Gastrocnemius medialis (tissue), 4 donors: ENCODE measurements at regions not wholly inside any gene's neighbourhood (a gene's known extent, or its start where the extent isn't known, plus 50 kb on each side); places are given as distances from the start of the nearest gene placed in this dataset.
"Not testable (repeated sequence)": the region's sequence is repeated elsewhere in the genome, so short reads cannot be mapped to it uniquely, and the experiment has no call there.

Source experiments
- ATAC-seq, 2 donors: fragments of 150-250 bp; one replicate each; pipeline ENCODE4 v1.9.1; 2016
- DNase-seq, 2 donors: peaks; one replicate each; pipeline ENCODE4 v3.0.0-alpha.2; 2019
- H3K27ac ChIP-seq, 4 donors: fragments of 200-600 bp; sonication (generic); 1 replicate in 1 of 4; 2 replicates in 3 of 4; pipeline ENCODE4 v1.5.1; 2016 to 2018; ENCODE audit warnings: mild to moderate bottlenecking in 2 of 4, moderate library complexity in 1 of 4
- H3K27me3 ChIP-seq, 3 donors: fragments of 200-600 bp; sonication (generic) in 2 of 3; 1 replicate in 1 of 3; 2 replicates in 2 of 3; pipeline versions ENCODE4 v1.5.1 to v1.6.0; 2016 to 2019; ENCODE audit warnings: mild to moderate bottlenecking in 1 of 3, moderate library complexity in 1 of 3
- H3K36me3 ChIP-seq, 2 donors: fragments of 200-600 bp; sonication (generic) in 1 of 2; one replicate each; pipeline ENCODE4 v1.5.1; 2017 to 2018
- H3K4me1 ChIP-seq, 2 donors: fragments of 200-600 bp; sonication (generic) in 1 of 2; one replicate each; pipeline ENCODE4 v1.5.1; 2016 to 2017; ENCODE audit warnings: mild to moderate bottlenecking in 2 of 2
- H3K4me3 ChIP-seq, 4 donors: fragments of 200-600 bp; sonication (generic) in 3 of 4; 1 replicate in 1 of 4; 2 replicates in 3 of 4; pipeline ENCODE4 v1.5.1; 2016 to 2019; ENCODE audit warnings: mild to moderate bottlenecking in 2 of 4
- H3K9me3 ChIP-seq, 3 donors: fragments of 200-600 bp; sonication (generic) in 2 of 3; 1 replicate in 1 of 3; 2 replicates in 2 of 3; pipeline ENCODE4 v1.5.1; 2016 to 2019
- POLR2A ChIP-seq, 2 donors: fragments of 450-650 bp; IDR thresholded peaks; one replicate each; pipeline ENCODE4 v1.6.1; 2017; ENCODE audit warnings: antibody characterized with exemption in 2 of 2, mild to moderate bottlenecking in 2 of 2, moderate library complexity in 2 of 2
- in situ Hi-C, 4 donors: fragments of 200-750 bp; cut with MboI; loops; one replicate each; pipeline versions ENCODE4 v1.15.0 to v1.8.0; 2017; ENCODE audit warnings: low sequenced_read_pairs in 4 of 4
- intact Hi-C: fragments of 100-400 bp; cut with DNase I; formaldehyde crosslinking; loops from one replicate; pipeline ENCODE4 v1.15.1; 2023; ENCODE audit warnings: low total_unique reads
- TF ChIP-seq, protein P1 (sequence below), 5 experiments: fragments of 450-650 bp in 3 of 5; fragments of 200-600 bp in 2 of 5; sonication (generic) in 2 of 5; IDR thresholded peaks in 4 of 5; conservative IDR thresholded peaks in 1 of 5; 1 replicate in 4 of 5; 2 replicates in 1 of 5; pipeline ENCODE4 v1.5.1; 2016 to 2019; ENCODE audit warnings: antibody characterized with exemption in 5 of 5, mild to moderate bottlenecking in 3 of 5, moderate library complexity in 3 of 5

DNA sequence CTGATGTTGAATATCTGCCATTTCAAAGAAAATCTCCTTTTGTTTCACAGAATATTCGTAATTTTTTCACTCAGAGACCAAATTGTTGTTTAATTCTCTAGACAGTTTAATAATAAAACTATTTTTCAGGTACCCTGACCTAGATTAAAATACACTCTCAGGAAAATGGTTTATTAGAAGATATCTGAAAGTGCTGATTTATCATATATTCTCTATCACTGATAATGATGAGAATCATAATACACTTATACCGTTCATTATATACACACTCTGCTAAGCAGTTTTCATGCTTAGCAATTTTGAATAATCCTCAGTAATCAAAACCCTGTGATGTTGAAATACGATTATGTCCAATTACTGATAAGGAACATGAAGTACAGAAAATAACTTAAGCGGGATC, 772.9 kb upstream of the CRIM1 start:
- TF ChIP-seq POLR2A (IDR thresholded peaks at IDR 0.05), result no peak
- TF ChIP-seq, protein P1, sequence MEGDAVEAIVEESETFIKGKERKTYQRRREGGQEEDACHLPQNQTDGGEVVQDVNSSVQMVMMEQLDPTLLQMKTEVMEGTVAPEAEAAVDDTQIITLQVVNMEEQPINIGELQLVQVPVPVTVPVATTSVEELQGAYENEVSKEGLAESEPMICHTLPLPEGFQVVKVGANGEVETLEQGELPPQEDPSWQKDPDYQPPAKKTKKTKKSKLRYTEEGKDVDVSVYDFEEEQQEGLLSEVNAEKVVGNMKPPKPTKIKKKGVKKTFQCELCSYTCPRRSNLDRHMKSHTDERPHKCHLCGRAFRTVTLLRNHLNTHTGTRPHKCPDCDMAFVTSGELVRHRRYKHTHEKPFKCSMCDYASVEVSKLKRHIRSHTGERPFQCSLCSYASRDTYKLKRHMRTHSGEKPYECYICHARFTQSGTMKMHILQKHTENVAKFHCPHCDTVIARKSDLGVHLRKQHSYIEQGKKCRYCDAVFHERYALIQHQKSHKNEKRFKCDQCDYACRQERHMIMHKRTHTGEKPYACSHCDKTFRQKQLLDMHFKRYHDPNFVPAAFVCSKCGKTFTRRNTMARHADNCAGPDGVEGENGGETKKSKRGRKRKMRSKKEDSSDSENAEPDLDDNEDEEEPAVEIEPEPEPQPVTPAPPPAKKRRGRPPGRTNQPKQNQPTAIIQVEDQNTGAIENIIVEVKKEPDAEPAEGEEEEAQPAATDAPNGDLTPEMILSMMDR (IDR thresholded peaks at IDR 0.05 in 4 of 5, conservative IDR thresholded peaks at IDR 0.05 in 1 of 5), result no peak
- H3K9me3 ChIP-seq, result no peaks in the 10 kb centered on the region
- no peaks in the 10 kb centered on the region for H3K36me3 ChIP-seq
- in situ Hi-C loops (no loop called here), intact Hi-C loops (no loop called here)
- no peak overlapping the region for H3K27ac ChIP-seq
- no peaks in the 10 kb centered on the region for H3K27me3 ChIP-seq
- H3K4me3 ChIP-seq, result no peak overlapping the region
- H3K4me1 ChIP-seq, result no peaks in the 10 kb centered on the region
- no peak for ATAC-seq
- DNase-seq, result no peak

DNA sequence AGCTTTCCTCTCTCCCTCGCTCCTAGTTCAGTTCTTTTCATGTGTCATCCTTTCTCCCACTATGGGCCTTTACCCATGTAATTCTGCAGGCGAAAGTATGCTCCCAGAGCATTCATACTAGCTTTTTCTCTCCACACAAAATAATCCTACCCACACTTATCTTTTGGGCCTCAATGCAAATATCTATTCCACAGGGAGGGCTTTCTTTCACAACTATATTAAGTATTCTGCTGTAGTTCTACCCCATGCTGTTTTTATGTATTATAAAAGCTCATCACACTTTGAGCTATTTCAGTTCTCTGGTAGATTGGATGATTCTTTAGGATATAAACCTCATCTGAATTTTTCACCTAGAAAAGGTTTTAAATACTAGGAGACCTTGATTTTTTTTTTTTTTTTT, 774.6 kb upstream of the CRIM1 start:
- Histone ChIP-seq H3K4me1 (no peaks in the 10 kb centered on the region), H3K4me3 (no peak overlapping the region), H3K27me3 (no peaks in the 10 kb centered on the region), H3K36me3 (no peaks in the 10 kb centered on the region), H3K9me3 (no peaks in the 10 kb centered on the region), H3K27ac (no peak overlapping the region)
- ATAC-seq, result no peak
- no peak for DNase-seq
- intact Hi-C loops (no loop called here), in situ Hi-C loops (no loop called here)
- TF ChIP-seq, protein P1 (IDR thresholded peaks at IDR 0.05 in 4 of 5, conservative IDR thresholded peaks at IDR 0.05 in 1 of 5), result no peak
- TF ChIP-seq POLR2A (IDR thresholded peaks at IDR 0.05), result no peak

DNA sequence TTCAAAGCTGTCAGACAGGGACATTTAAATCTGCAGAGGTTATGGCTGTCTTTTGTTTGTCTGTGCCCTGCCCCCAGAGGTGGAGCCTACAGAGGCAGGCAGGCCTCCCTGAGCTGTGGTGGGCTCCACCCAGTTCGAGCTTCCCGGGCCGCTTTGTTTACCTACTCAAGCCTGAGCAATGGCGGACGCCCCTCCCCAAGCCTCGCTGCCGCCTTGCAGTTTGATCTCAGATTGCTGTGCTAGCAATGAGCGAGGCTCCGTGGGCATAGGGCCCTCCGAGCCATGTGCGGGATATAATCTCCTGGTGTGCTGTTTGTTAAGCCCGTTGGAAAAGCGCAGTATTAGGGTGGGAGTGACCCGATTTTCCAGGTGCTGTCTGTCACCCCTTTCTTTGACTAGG, 787.0 kb upstream of the CRIM1 start:
- ATAC-seq, H3K4me1 ChIP-seq, H3K27me3 ChIP-seq, H3K27ac ChIP-seq, intact Hi-C loops, H3K4me3 ChIP-seq, DNase-seq, H3K36me3 ChIP-seq, in situ Hi-C loops, H3K9me3 ChIP-seq: not testable (repeated sequence)

DNA sequence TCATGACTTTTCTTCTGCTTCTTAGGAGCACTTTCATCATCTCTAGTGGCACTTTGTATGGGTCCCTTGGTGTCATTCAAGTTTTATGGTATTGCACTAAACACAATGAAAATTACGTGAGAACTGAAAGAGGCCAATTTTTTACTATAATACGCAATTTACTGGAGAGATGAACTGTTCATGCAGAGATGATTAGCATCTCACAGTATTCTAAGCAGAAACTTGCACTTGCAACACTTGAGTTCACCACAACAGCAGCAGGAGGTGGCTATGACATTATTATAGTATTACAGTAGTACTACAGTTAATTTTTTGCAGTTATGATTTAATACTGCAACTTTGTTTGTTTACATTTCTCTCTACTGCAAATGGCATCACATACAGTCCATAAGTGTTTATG, 793.1 kb upstream of the CRIM1 start:
- Histone ChIP-seq H3K36me3 (no peaks in the 10 kb centered on the region), H3K4me1 (no peaks in the 10 kb centered on the region), H3K27me3 (no peaks in the 10 kb centered on the region), H3K9me3 (no peaks in the 10 kb centered on the region), H3K27ac (no peak overlapping the region), H3K4me3 (no peak overlapping the region)
- in situ Hi-C loops (no loop called here), intact Hi-C loops (no loop called here)
- TF ChIP-seq POLR2A (IDR thresholded peaks at IDR 0.05), result no peak
- TF ChIP-seq, protein P1 (IDR thresholded peaks at IDR 0.05 in 4 of 5, conservative IDR thresholded peaks at IDR 0.05 in 1 of 5), result no peak
- no peak for ATAC-seq
- no peak for DNase-seq

DNA sequence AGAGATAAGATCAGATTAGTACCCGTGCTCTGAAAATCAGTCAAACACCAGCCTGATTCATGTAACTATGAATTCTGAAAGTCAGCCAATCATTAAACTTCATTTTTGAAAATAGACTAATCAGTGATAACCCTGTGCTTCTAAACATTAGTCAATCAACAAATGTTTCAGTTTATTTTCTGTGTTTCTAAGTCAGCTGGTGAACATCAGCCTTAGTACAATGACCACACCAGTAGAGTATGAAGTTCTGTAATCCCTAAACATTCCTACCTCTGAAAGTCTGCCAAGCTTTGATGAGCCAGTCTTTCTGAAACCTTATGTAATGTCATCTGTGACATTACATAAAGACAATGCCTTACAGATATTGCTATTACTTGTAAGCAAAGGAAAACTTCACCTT, 807.4 kb upstream of the CRIM1 start:
- Histone ChIP-seq H3K4me1 (no peaks in the 10 kb centered on the region), H3K27me3 (no peaks in the 10 kb centered on the region), H3K9me3 (no peaks in the 10 kb centered on the region), H3K4me3 (no peak overlapping the region), H3K36me3 (no peaks in the 10 kb centered on the region), H3K27ac (no peak overlapping the region)
- intact Hi-C loops (no loop called here), in situ Hi-C loops (no loop called here)
- ATAC-seq (no peak), DNase-seq (no peak)
- TF ChIP-seq POLR2A (IDR thresholded peaks at IDR 0.05), result no peak
- TF ChIP-seq, protein P1 (IDR thresholded peaks at IDR 0.05 in 4 of 5, conservative IDR thresholded peaks at IDR 0.05 in 1 of 5), result no peak
